Brain microvascular endothelial cell (primary cell): ENCODE measurements at regions not wholly inside any gene's neighbourhood (a gene's known extent, or its start where the extent isn't known, plus 50 kb on each side); places are given as distances from the start of the nearest gene placed in this dataset.

Experiments used
- DNase-seq: peaks from one replicate; pipeline ENCODE4 v3.0.0-alpha.2; 2020
- H3K27ac ChIP-seq: fragments of 250-450 bp; sonication (Bioruptor Pico); 2 replicates; pipeline ENCODE4 v1.5.1; 2020; ENCODE audit warnings: mild to moderate bottlenecking, moderate library complexity
- H3K27me3 ChIP-seq: fragments of 250-450 bp; sonication (Bioruptor Pico); replicated peaks from 2 replicates; pipeline ENCODE4 v1.5.1; 2020; ENCODE audit warnings: mild to moderate bottlenecking
- H3K36me3 ChIP-seq: fragments of 250-450 bp; sonication (Bioruptor Pico); replicated peaks from 2 replicates; pipeline ENCODE4 v1.5.1; 2020; ENCODE audit warnings: mild to moderate bottlenecking
- H3K4me3 ChIP-seq: 2 replicates; pipeline ENCODE4 v1.5.1; 2011; ENCODE audit warnings: low read depth, mild to moderate bottlenecking, control low read depth, low read length, moderate library complexity
- in situ Hi-C: cut with HindIII; loops from 2 replicates; pipeline ENCODE4 v1.10.0; 2017; ENCODE audit warnings: low sequenced_read_pairs, low pct_ligation_motif_present
- TF ChIP-seq, protein P1 (sequence below): IDR thresholded peaks from 2 replicates; pipeline ENCODE4 v1.5.1; 2011; ENCODE audit warnings: low read depth, mild to moderate bottlenecking, moderate library complexity, low read length, control low read depth, inconsistent platforms; ENCODE audit errors: missing control alignments

DNA sequence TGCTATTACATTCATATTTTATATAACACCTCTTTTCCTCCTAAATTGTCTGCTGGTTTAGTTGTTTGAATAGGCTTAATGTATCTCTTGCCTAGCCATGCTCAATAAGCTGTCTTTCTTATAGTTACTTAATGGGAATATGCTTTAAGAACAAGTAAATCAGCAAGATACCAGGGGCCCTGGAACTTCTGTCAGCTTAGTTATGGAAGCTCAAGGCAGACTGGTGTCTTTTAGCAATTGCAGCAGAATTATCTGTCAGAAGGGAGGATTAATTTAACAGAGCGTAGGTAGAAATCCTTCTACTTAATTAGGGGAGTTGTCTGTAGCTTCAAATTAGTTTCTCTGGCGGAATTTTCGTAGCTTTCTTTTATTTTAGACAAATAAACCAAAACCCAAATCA lies 94.9 kb downstream of the C11orf91 start:
- Histone ChIP-seq H3K4me3 (no peak overlapping the region), H3K36me3 (peaks cover 7% of the 10 kb centered on the region), H3K27ac (no peak overlapping the region), H3K27me3 (no peaks in the 10 kb centered on the region)
- in situ Hi-C loops: no loop called here
- TF ChIP-seq, protein P1, sequence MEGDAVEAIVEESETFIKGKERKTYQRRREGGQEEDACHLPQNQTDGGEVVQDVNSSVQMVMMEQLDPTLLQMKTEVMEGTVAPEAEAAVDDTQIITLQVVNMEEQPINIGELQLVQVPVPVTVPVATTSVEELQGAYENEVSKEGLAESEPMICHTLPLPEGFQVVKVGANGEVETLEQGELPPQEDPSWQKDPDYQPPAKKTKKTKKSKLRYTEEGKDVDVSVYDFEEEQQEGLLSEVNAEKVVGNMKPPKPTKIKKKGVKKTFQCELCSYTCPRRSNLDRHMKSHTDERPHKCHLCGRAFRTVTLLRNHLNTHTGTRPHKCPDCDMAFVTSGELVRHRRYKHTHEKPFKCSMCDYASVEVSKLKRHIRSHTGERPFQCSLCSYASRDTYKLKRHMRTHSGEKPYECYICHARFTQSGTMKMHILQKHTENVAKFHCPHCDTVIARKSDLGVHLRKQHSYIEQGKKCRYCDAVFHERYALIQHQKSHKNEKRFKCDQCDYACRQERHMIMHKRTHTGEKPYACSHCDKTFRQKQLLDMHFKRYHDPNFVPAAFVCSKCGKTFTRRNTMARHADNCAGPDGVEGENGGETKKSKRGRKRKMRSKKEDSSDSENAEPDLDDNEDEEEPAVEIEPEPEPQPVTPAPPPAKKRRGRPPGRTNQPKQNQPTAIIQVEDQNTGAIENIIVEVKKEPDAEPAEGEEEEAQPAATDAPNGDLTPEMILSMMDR: no peak
- DNase-seq: no peak

DNA sequence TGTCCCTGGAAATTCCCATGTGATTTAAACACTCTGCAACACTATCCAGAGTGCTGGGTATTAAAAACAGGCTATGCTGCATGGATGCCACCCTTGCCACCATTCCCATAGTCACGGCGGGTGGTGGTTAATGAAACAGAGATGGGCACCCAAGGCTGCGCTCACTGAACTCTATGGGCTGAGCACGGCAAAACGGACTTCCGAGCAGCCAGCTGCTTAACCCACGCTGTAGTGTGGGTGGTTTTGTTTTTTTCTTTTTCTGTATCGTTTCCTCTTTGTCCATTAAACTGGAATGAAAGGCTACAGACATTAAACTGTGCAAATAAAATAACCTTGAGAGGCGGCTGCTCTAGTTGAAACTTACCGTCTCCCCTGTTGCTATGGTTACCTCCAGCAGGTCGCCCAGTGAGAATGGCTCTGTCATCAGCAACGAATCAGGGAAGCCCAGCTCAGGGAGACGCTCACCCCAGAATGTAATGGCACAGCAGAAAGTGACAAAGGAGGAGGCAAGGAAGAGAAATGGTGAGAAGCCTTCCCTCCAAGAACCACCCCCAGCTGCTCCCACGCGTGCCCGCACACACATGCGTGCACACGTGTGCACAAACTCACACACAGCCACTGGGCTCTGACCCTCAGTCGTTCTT lies 102.1 kb downstream of the C11orf91 start:
- Histone ChIP-seq H3K36me3 (peaks cover 12% of the 10 kb centered on the region), H3K27ac (no peak overlapping the region), H3K27me3 (no peaks in the 10 kb centered on the region), H3K4me3 (no peak overlapping the region)
- TF ChIP-seq, protein P1: no peak
- in situ Hi-C loops: no loop called here
- DNase-seq: no peak

DNA sequence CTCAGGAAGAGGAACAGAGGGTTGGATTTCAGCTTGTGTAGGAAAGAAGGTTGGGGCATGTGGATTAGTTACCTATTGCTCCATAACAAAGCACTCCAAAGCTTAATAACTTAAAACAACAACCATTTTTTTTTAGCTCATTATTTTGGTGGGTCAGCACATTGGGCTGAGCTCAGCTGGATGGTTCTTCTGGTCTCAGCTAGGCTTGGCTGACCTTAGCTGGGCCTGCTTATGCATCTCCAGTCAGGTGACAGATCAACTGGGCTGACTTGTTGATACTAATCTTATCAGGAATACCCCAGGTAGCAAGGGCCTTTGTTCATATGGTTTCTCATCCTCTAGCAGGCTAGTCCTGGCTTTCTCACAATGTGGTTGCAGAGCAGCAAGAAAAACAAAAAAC lies 106.4 kb downstream of the C11orf91 start:
- H3K36me3 ChIP-seq: peaks cover 9% of the 10 kb centered on the region
- no peak for DNase-seq
- no peaks in the 10 kb centered on the region for H3K27me3 ChIP-seq
- H3K4me3 ChIP-seq: no peak overlapping the region
- TF ChIP-seq, protein P1: no peak
- no peak overlapping the region for H3K27ac ChIP-seq
- in situ Hi-C loops: no loop called here

DNA sequence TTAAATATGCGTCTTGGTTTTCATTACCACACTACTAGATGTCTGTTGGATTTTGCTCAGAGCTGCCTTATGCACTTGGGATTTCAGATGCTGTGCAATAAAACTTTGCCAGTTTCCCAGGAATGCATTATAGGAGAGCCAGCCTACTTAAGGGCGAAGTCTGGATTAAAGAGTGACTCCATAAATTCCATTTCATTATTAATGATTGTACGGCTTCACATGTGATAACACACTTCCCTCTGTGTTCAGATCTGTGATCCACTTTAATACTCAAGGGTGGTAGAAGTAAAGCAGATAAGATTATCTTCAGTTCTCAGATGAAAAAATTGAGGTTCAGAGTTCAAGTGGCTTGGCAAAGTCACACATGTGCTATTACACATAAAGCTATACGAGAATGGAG lies 110.2 kb downstream of the C11orf91 start:
- in situ Hi-C loops: no loop called here
- TF ChIP-seq, protein P1: no peak
- Histone ChIP-seq H3K27ac (no peak overlapping the region), H3K27me3 (no peaks in the 10 kb centered on the region), H3K36me3 (peaks cover 15% of the 10 kb centered on the region), H3K4me3 (no peak overlapping the region)
- no peak for DNase-seq

DNA sequence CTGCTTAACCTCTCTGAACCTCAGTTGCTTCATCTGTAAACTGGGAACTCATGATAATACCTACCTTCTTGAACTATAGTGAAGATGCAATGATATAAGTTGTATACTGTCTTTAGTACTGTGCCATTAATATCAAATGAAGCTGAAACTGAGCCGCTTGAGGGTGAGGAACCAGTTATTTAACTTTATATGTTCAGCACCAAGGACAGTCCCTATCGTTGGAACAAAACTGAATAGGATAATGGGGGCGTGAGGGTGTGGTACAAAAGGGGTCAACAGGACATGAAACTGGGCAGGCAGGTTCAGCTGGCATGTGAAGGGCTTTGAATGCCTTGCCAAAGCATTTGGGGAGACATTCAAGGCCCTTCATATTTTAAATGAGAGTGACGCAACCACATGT lies 112.6 kb downstream of the C11orf91 start:
- H3K36me3 ChIP-seq: peaks cover 11% of the 10 kb centered on the region
- no peak overlapping the region for H3K4me3 ChIP-seq
- no peak overlapping the region for H3K27ac ChIP-seq
- TF ChIP-seq, protein P1: no peak
- no peak for DNase-seq
- in situ Hi-C loops: no loop called here
- no peaks in the 10 kb centered on the region for H3K27me3 ChIP-seq

DNA sequence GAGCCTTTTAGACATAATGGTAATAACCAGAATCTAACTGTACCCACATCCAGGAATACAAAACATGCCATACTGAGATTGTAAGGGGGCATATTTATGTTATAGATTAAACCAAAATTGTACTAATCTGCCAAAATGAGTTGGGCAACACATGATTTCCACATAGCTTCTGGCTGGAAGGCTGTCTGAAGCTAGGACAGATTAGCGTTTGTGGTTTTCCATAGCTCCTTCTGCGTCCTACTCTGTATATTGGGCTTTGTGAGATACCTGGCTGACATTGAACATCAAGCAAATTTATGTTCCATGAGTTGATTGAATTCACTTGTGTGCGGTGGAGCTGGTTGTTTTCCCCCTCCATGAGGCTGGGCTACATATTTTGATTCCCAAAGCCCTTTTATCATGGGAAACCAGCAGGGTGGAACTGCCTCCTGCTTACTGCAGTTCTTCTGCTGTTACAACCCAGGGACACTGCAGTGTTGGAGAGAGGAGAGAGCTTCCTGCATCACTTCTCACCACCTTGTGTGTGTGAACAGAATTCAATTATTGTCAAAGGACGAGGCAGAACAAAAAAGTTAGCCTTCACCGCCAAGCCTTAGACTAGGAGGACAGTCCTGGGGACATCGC lies 114.9 kb downstream of the C11orf91 start:
- Histone ChIP-seq H3K4me3 (no peak overlapping the region), H3K36me3 (peaks cover 11% of the 10 kb centered on the region), H3K27ac (no peak overlapping the region), H3K27me3 (no peaks in the 10 kb centered on the region)
- no peak for DNase-seq
- TF ChIP-seq, protein P1: no peak
- in situ Hi-C loops: no loop called here
